DOHH2 (cell line): ENCODE measurements at regions not wholly inside any gene's neighbourhood (a gene's known extent, or its start where the extent isn't known, plus 50 kb on each side); places are given as distances from the start of the nearest gene placed in this dataset.
"Not testable (repeated sequence)": the region's sequence is repeated elsewhere in the genome, so short reads cannot be mapped to it uniquely, and the experiment has no call there.

Experiments
- CTCF ChIP-seq: fragments of 200-600 bp; sonication (generic); IDR thresholded peaks from one replicate; pipeline ENCODE4 v1.5.1; 2014; ENCODE audit warnings: antibody characterized with exemption, mild to moderate bottlenecking, low read depth, low read length; ENCODE audit not compliant: poor library complexity, severe bottlenecking
- EZH2phosphoT487 ChIP-seq: fragments of 200-600 bp; sonication (generic); IDR thresholded peaks from 2 replicates; pipeline ENCODE4 v1.6.1; 2017; ENCODE audit warnings: borderline replicate concordance, mild to moderate bottlenecking, antibody characterized with exemption, low read length, moderate library complexity, mixed read lengths

- TF ChIP-seq CTCF, EZH2phosphoT487: not testable (repeated sequence)
Observed at GRCh38 chr14:84512823-84513222, 1017.1 kb upstream of the FLRT2 start.
